ENCODE measurements at regions not wholly inside any gene's neighbourhood (a gene's known extent, or its start where the extent isn't known, plus 50 kb on each side); places are given as distances from the start of the nearest gene placed in this dataset.

GRCh38 chr11:69411257-69411924, 70.1 kb upstream of the LINC01488 start:
- ChIA-PET POLR2A (no interaction called here), RAD21 (ENCODE audit: low non-redundant PET in 1 of 2, low total read pairs in 2 of 2, uncharacterized antibody in 2 of 2, unreplicated experiment in 2 of 2) (no interaction called here), CTCF (no interaction called here)
- Histone ChIP-seq H3K9me2 (ENCODE audit: insufficient read depth) (no peaks in the 10 kb centered on the region), H3K4me1 (ENCODE audit: control insufficient read depth in 1 of 2, insufficient read depth in 2 of 2, low read length in 2 of 2) (peaks cover 0 to 3% of the 10 kb centered on the region in 2 experiments; a peak in 1 of 4 replicates), H3K9me3 (ENCODE audit: control insufficient read depth in 1 of 2, insufficient read depth in 1 of 2, low read depth in 1 of 2, low read length in 2 of 2) (no peaks in the 10 kb centered on the region), H4K20me1 (ENCODE audit: insufficient read depth) (no peaks in the 10 kb centered on the region), H3K9ac (ENCODE audit: low read length) (no peak overlapping the region), H2AFZ (ENCODE audit: low read depth, low read length, poor library complexity, severe bottlenecking) (no peak overlapping the region), H3K27ac (ENCODE audit: low read depth, low read length) (no peak overlapping the region), H3K27me3 (ENCODE audit: insufficient read depth, low read length) (no peaks in the 10 kb centered on the region), H3K79me2 (ENCODE audit: insufficient read depth, low read length) (no peaks in the 10 kb centered on the region), H3K36me3 (ENCODE audit: control insufficient read depth in 1 of 2, insufficient read depth in 2 of 2, low read length in 2 of 2) (no peaks in the 10 kb centered on the region), H3K4me3 (replicated peaks in 1 of 2; ENCODE audit: low read depth in 1 of 2, low read length in 2 of 2) (no peak overlapping the region), H3K4me2 (ENCODE audit: low read length) (no peak overlapping the region)
- no TSS peak for BruUV-seq (replicated peaks)
- ATAC-seq (no peak), DNase-seq (ENCODE audit: low read depth, low spot score) (no peak)
- intact Hi-C loops (cut with micrococcal nuclease), result no loop called here
- TF ChIP-seq EZH2 (IDR thresholded peaks at IDR 0.05), result no peak
- no peak for TF ChIP-seq ZFX (IDR thresholded peaks at IDR 0.05)
- no peak for TF ChIP-seq EZH2phosphoT487 (IDR thresholded peaks at IDR 0.05; ENCODE audit: borderline replicate concordance)
- no peak for TF ChIP-seq ELF1 (IDR thresholded peaks at IDR 0.05; ENCODE audit: borderline replicate concordance, low read depth)
- TF ChIP-seq, protein P1, sequence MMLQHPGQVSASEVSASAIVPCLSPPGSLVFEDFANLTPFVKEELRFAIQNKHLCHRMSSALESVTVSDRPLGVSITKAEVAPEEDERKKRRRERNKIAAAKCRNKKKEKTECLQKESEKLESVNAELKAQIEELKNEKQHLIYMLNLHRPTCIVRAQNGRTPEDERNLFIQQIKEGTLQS (IDR thresholded peaks at IDR 0.05), result no peak
- TF ChIP-seq JUND (IDR thresholded peaks at IDR 0.05), result no peak
- no peak for TF ChIP-seq REST (IDR thresholded peaks at IDR 0.05; ENCODE audit: low read depth)
- TF ChIP-seq FOSL1 (IDR thresholded peaks at IDR 0.05; ENCODE audit: low read depth), result no peak
- no peak for TF ChIP-seq YY1 (IDR thresholded peaks at IDR 0.05; ENCODE audit: extremely low read depth, insufficient replicate concordance, low read depth, low read length)
- TF ChIP-seq SP1 (IDR thresholded peaks at IDR 0.05; ENCODE audit: low read depth), result no peak
- TF ChIP-seq CBX3 (IDR thresholded peaks at IDR 0.05; ENCODE audit: low read depth), result no peak
- TF ChIP-seq ZNF274 (IDR thresholded peaks at IDR 0.05; ENCODE audit: low read depth, low read length), result no peak
- TF ChIP-seq EGR1 (IDR thresholded peaks at IDR 0.05; ENCODE audit: low read depth), result no peak
